WTC11 (cell line): ENCODE measurements at regions not wholly inside any gene's neighbourhood (a gene's known extent, or its start where the extent isn't known, plus 50 kb on each side); places are given as distances from the start of the nearest gene placed in this dataset.

Experiments used
- ATAC-seq: fragments of 200-7000 bp; cut with Tn5 transposase; 2 replicates; pipeline ENCODE4 v1.10.0; 2021; ENCODE audit warnings: mild to moderate bottlenecking, moderate library complexity
- CTCF ChIA-PET: fragments of 300-600 bp; sonication (Branson Sonifier 250); formaldehyde crosslinking; loops from one replicate; lab custom pipeline; 2021; ENCODE audit warnings: antibody characterized with exemption; lab: Charles Lee
- POLR2A ChIA-PET: fragments of 350-600 bp; sonication (Branson Sonifier 250); formaldehyde crosslinking; loops from one replicate; lab custom pipeline; 2021; ENCODE audit warnings: antibody characterized with exemption; lab: Charles Lee
- DNase-seq: peaks from one replicate; pipeline ENCODE4 v3.0.0; 2021; ENCODE audit warnings: low spot score
- H3K27ac Mint-ChIP-seq: 2 replicates; pipeline ENCODE4 v1.8.0; 2021; ENCODE audit warnings: mixed read lengths
- H3K27me3 Mint-ChIP-seq: 2 replicates; pipeline ENCODE4 v1.8.0; 2021; ENCODE audit warnings: low read depth, mild to moderate bottlenecking, moderate library complexity, mixed read lengths
- H3K36me3 Mint-ChIP-seq: 2 replicates; pipeline ENCODE4 v1.8.0; 2021; ENCODE audit warnings: mixed read lengths
- H3K4me1 Mint-ChIP-seq: 2 replicates; pipeline ENCODE4 v1.8.0; 2022; ENCODE audit warnings: mixed read lengths
- H3K4me3 Mint-ChIP-seq: 2 replicates; pipeline ENCODE4 v1.8.0; 2021; ENCODE audit warnings: mild to moderate bottlenecking, moderate library complexity, mixed read lengths
- H3K9me3 Mint-ChIP-seq: 2 replicates; pipeline ENCODE4 v1.8.0; 2021; ENCODE audit warnings: mixed read lengths
- ATF1 ChIP-seq: sonication (generic); formaldehyde crosslinking; IDR thresholded peaks from 2 replicates; pipeline ENCODE4 v1.8.1; 2023; ENCODE audit warnings: mild to moderate bottlenecking, moderate library complexity, missing genetic modification reagents
- CBFB ChIP-seq: sonication (generic); formaldehyde crosslinking; IDR thresholded peaks from 2 replicates; pipeline ENCODE4 v1.8.1; 2022; ENCODE audit warnings: mild to moderate bottlenecking, low read depth, missing genetic modification reagents
- CREM ChIP-seq: sonication (generic); formaldehyde crosslinking; IDR thresholded peaks from 2 replicates; pipeline ENCODE4 v1.8.1; 2022; ENCODE audit warnings: mild to moderate bottlenecking, missing genetic modification reagents, moderate library complexity
- FOXJ3 ChIP-seq: sonication (generic); formaldehyde crosslinking; IDR thresholded peaks from 2 replicates; pipeline ENCODE4 v1.9.0; 2021; ENCODE audit warnings: missing genetic modification reagents, mild to moderate bottlenecking, borderline replicate concordance
- GRHL2 ChIP-seq: fragments of 250-450 bp; sonication (Bioruptor Pico); IDR thresholded peaks from 2 replicates; pipeline ENCODE4 v1.8.0; 2022; ENCODE audit warnings: mild to moderate bottlenecking, moderate library complexity; ENCODE audit not compliant: insufficient replicate concordance, severe bottlenecking
- GTF2I ChIP-seq: fragments of 250-450 bp; sonication (Bioruptor Pico); conservative IDR thresholded peaks from 2 replicates; pipeline ENCODE4 v1.4.0; 2021; ENCODE audit warnings: mild to moderate bottlenecking
- HMGA2 ChIP-seq: fragments of 250-450 bp; sonication (Bioruptor Pico); IDR thresholded peaks from 2 replicates; pipeline ENCODE4 v1.4.0; 2021; ENCODE audit warnings: mild to moderate bottlenecking, moderate library complexity
- NR1H2 ChIP-seq: sonication (generic); formaldehyde crosslinking; IDR thresholded peaks from 2 replicates; pipeline ENCODE4 v1.9.0; 2021; ENCODE audit warnings: mild to moderate bottlenecking, moderate library complexity, missing genetic modification reagents
- NR2C2 ChIP-seq: sonication (generic); formaldehyde crosslinking; IDR thresholded peaks from 2 replicates; pipeline ENCODE4 v1.8.0; 2022; ENCODE audit warnings: mild to moderate bottlenecking, missing genetic modification reagents
- RELA ChIP-seq: sonication (generic); formaldehyde crosslinking; IDR thresholded peaks from 2 replicates; pipeline ENCODE4 v1.8.1; 2022; ENCODE audit warnings: missing genetic modification reagents, mild to moderate bottlenecking, borderline replicate concordance
- SMAD3 ChIP-seq: sonication (generic); formaldehyde crosslinking; IDR thresholded peaks from 2 replicates; pipeline ENCODE4 v1.8.0; 2022; ENCODE audit warnings: missing genetic modification reagents, mild to moderate bottlenecking, borderline replicate concordance
- TF ChIP-seq, protein P1 (sequence below): fragments of 250-450 bp; sonication (Bioruptor Pico); IDR thresholded peaks from 2 replicates; pipeline ENCODE4 v1.8.0; 2021; ENCODE audit warnings: mild to moderate bottlenecking
- TF ChIP-seq, protein P2 (sequence below): sonication (generic); formaldehyde crosslinking; conservative IDR thresholded peaks from 2 replicates; pipeline ENCODE4 v1.8.1; 2023; ENCODE audit warnings: mild to moderate bottlenecking, low read depth, missing genetic modification reagents, moderate library complexity
- TF ChIP-seq, protein P3 (sequence below): sonication (generic); formaldehyde crosslinking; IDR thresholded peaks from 2 replicates; pipeline ENCODE4 v1.8.1; 2022; ENCODE audit warnings: low read depth, mild to moderate bottlenecking, moderate library complexity, missing genetic modification reagents, borderline replicate concordance
- TF ChIP-seq, protein P4 (sequence below): sonication (generic); formaldehyde crosslinking; IDR thresholded peaks from 2 replicates; pipeline ENCODE4 v1.8.1; 2023; ENCODE audit warnings: mild to moderate bottlenecking, moderate library complexity, missing genetic modification reagents
- TF ChIP-seq, protein P5 (sequence below): sonication (generic); formaldehyde crosslinking; IDR thresholded peaks from 2 replicates; pipeline ENCODE4 v1.8.0; 2022; ENCODE audit warnings: mild to moderate bottlenecking, missing genetic modification reagents
- TF ChIP-seq, protein P6 (sequence below): fragments of 200-600 bp; IDR thresholded peaks from 2 replicates; pipeline ENCODE4 v1.8.0; 2022; ENCODE audit warnings: antibody characterized with exemption
- TF ChIP-seq, protein P7 (sequence below): sonication (generic); formaldehyde crosslinking; IDR thresholded peaks from 2 replicates; pipeline ENCODE4 v1.8.1; 2022; ENCODE audit warnings: mild to moderate bottlenecking, moderate library complexity, missing genetic modification reagents
- TF ChIP-seq, protein P8 (sequence below): sonication (generic); formaldehyde crosslinking; IDR thresholded peaks from 2 replicates; pipeline ENCODE4 v1.8.1; 2022; ENCODE audit warnings: missing genetic modification reagents, borderline replicate concordance
- TF ChIP-seq, protein P9 (sequence below): sonication (generic); formaldehyde crosslinking; IDR thresholded peaks from 2 replicates; pipeline ENCODE4 v1.8.1; 2023; ENCODE audit warnings: mild to moderate bottlenecking, missing genetic modification reagents, moderate library complexity

DNA sequence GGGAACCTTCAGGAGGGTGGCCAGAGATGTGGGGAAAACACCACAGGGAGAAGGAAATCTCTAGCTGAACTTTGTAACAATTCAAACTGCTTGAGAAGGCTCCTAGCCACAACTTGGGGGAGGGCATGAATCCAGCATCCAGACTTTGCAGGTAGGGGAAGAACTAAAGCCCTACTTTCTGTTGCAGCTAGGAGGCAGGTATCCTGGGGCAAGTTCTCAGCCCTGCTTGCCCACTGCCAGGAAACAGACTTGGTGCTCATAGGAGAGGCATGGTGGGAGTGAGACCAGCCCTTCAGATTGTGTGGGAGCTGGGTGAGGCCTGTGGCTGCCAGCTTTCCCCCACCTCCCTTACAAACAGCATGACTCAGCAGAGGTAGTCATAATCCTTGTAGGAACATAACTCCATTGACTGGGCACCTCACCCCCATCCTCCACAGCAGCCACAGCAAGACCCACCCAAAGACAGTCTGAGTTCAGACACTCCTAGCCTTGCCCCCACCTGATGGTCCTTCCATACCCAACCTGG, 209.5 kb upstream of the CPEB2 start (continued):
- TF ChIP-seq, protein P1, sequence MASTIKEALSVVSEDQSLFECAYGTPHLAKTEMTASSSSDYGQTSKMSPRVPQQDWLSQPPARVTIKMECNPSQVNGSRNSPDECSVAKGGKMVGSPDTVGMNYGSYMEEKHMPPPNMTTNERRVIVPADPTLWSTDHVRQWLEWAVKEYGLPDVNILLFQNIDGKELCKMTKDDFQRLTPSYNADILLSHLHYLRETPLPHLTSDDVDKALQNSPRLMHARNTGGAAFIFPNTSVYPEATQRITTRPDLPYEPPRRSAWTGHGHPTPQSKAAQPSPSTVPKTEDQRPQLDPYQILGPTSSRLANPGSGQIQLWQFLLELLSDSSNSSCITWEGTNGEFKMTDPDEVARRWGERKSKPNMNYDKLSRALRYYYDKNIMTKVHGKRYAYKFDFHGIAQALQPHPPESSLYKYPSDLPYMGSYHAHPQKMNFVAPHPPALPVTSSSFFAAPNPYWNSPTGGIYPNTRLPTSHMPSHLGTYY (CRISPR knock-in tag): no peak
- TF ChIP-seq HMGA2 (CRISPR knock-in tag) (no peak), SMAD3 (no peak), GRHL2 (CRISPR knock-in tag) (no peak)
- TF ChIP-seq, protein P2, sequence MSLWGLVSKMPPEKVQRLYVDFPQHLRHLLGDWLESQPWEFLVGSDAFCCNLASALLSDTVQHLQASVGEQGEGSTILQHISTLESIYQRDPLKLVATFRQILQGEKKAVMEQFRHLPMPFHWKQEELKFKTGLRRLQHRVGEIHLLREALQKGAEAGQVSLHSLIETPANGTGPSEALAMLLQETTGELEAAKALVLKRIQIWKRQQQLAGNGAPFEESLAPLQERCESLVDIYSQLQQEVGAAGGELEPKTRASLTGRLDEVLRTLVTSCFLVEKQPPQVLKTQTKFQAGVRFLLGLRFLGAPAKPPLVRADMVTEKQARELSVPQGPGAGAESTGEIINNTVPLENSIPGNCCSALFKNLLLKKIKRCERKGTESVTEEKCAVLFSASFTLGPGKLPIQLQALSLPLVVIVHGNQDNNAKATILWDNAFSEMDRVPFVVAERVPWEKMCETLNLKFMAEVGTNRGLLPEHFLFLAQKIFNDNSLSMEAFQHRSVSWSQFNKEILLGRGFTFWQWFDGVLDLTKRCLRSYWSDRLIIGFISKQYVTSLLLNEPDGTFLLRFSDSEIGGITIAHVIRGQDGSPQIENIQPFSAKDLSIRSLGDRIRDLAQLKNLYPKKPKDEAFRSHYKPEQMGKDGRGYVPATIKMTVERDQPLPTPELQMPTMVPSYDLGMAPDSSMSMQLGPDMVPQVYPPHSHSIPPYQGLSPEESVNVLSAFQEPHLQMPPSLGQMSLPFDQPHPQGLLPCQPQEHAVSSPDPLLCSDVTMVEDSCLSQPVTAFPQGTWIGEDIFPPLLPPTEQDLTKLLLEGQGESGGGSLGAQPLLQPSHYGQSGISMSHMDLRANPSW (CRISPR knock-in tag): no peak
- TF ChIP-seq, protein P3, sequence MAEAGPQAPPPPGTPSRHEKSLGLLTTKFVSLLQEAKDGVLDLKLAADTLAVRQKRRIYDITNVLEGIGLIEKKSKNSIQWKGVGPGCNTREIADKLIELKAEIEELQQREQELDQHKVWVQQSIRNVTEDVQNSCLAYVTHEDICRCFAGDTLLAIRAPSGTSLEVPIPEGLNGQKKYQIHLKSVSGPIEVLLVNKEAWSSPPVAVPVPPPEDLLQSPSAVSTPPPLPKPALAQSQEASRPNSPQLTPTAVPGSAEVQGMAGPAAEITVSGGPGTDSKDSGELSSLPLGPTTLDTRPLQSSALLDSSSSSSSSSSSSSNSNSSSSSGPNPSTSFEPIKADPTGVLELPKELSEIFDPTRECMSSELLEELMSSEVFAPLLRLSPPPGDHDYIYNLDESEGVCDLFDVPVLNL (CRISPR knock-in tag): no peak
- TF ChIP-seq, protein P4, sequence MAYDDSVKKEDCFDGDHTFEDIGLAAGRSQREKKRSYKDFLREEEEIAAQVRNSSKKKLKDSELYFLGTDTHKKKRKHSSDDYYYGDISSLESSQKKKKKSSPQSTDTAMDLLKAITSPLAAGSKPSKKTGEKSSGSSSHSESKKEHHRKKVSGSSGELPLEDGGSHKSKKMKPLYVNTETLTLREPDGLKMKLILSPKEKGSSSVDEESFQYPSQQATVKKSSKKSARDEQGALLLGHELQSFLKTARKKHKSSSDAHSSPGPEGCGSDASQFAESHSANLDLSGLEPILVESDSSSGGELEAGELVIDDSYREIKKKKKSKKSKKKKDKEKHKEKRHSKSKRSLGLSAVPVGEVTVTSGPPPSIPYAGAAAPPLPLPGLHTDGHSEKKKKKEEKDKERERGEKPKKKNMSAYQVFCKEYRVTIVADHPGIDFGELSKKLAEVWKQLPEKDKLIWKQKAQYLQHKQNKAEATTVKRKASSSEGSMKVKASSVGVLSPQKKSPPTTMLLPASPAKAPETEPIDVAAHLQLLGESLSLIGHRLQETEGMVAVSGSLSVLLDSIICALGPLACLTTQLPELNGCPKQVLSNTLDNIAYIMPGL (CRISPR knock-in tag): no peak
- TF ChIP-seq, protein P5, sequence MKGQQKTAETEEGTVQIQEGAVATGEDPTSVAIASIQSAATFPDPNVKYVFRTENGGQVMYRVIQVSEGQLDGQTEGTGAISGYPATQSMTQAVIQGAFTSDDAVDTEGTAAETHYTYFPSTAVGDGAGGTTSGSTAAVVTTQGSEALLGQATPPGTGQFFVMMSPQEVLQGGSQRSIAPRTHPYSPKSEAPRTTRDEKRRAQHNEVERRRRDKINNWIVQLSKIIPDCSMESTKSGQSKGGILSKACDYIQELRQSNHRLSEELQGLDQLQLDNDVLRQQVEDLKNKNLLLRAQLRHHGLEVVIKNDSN: no peak
- TF ChIP-seq, protein P6, sequence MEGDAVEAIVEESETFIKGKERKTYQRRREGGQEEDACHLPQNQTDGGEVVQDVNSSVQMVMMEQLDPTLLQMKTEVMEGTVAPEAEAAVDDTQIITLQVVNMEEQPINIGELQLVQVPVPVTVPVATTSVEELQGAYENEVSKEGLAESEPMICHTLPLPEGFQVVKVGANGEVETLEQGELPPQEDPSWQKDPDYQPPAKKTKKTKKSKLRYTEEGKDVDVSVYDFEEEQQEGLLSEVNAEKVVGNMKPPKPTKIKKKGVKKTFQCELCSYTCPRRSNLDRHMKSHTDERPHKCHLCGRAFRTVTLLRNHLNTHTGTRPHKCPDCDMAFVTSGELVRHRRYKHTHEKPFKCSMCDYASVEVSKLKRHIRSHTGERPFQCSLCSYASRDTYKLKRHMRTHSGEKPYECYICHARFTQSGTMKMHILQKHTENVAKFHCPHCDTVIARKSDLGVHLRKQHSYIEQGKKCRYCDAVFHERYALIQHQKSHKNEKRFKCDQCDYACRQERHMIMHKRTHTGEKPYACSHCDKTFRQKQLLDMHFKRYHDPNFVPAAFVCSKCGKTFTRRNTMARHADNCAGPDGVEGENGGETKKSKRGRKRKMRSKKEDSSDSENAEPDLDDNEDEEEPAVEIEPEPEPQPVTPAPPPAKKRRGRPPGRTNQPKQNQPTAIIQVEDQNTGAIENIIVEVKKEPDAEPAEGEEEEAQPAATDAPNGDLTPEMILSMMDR: no peak

DNA sequence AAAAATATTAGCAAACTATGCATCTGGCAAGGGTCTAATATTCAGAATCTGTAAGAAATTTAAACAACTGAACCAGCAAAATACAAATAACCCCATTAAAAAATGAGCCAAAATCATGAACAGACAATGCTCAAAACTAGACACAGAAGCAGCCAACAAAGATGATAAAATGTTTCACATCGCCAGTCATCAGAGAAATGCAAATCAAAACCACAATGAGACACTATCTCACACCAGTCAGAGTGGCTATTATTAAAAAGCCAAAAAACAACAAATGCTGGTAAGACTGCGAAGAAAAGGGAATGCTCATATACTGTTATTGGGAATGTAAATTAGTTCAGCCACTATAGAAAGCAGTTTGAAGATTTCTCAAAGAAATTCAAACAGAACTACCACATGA, 201.3 kb upstream of the CPEB2 start:
- H3K36me3 Mint-ChIP-seq: peaks cover 33% of the 10 kb centered on the region
- no peak overlapping the region for H3K4me3 Mint-ChIP-seq
- CTCF ChIA-PET: no interaction called here
- POLR2A ChIA-PET: no interaction called here
- no peaks in the 10 kb centered on the region for H3K27me3 Mint-ChIP-seq
- no peak overlapping the region for H3K27ac Mint-ChIP-seq
- no peak for DNase-seq
- ATAC-seq: no peak
- H3K9me3 Mint-ChIP-seq: peaks cover 47% of the 10 kb centered on the region
- H3K4me1 Mint-ChIP-seq: no peaks in the 10 kb centered on the region
- TF ChIP-seq, protein P7, sequence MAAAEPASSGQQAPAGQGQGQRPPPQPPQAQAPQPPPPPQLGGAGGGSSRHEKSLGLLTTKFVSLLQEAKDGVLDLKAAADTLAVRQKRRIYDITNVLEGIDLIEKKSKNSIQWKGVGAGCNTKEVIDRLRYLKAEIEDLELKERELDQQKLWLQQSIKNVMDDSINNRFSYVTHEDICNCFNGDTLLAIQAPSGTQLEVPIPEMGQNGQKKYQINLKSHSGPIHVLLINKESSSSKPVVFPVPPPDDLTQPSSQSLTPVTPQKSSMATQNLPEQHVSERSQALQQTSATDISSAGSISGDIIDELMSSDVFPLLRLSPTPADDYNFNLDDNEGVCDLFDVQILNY (CRISPR knock-in tag): no peak
- TF ChIP-seq, protein P8, sequence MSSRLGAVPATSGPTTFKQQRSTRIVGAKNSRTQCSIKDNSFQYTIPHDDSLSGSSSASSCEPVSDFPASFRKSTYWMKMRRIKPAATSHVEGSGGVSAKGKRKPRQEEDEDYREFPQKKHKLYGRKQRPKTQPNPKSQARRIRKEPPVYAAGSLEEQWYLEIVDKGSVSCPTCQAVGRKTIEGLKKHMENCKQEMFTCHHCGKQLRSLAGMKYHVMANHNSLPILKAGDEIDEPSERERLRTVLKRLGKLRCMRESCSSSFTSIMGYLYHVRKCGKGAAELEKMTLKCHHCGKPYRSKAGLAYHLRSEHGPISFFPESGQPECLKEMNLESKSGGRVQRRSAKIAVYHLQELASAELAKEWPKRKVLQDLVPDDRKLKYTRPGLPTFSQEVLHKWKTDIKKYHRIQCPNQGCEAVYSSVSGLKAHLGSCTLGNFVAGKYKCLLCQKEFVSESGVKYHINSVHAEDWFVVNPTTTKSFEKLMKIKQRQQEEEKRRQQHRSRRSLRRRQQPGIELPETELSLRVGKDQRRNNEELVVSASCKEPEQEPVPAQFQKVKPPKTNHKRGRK (CRISPR knock-in tag): no peak
- no peak for TF ChIP-seq CREM
- TF ChIP-seq NR1H2 (CRISPR knock-in tag): no peak
- TF ChIP-seq, protein P9, sequence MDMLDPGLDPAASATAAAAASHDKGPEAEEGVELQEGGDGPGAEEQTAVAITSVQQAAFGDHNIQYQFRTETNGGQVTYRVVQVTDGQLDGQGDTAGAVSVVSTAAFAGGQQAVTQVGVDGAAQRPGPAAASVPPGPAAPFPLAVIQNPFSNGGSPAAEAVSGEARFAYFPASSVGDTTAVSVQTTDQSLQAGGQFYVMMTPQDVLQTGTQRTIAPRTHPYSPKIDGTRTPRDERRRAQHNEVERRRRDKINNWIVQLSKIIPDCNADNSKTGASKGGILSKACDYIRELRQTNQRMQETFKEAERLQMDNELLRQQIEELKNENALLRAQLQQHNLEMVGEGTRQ (CRISPR knock-in tag): no peak
- TF ChIP-seq GTF2I (CRISPR knock-in tag): no peak
- no peak for TF ChIP-seq ATF1 (CRISPR knock-in tag)
- TF ChIP-seq CBFB (CRISPR knock-in tag): no peak
- TF ChIP-seq FOXJ3 (CRISPR knock-in tag): no peak
- TF ChIP-seq RELA: no peak
- TF ChIP-seq NR2C2 (CRISPR knock-in tag): no peak
